Testis (tissue), 2 donors: ENCODE measurements at regions not wholly inside any gene's neighbourhood (a gene's known extent, or its start where the extent isn't known, plus 50 kb on each side); places are given as distances from the start of the nearest gene placed in this dataset.

Experiments
- DNase-seq: peaks from one replicate; pipeline ENCODE4 v3.0.0-alpha.2; 2019
- H3K27ac ChIP-seq, 2 donors: fragments of 200-600 bp; sonication (generic); one replicate each; pipeline ENCODE4 v1.5.1; 2019
- H3K27me3 ChIP-seq: fragments of 200-600 bp; sonication (generic); one replicate; pipeline ENCODE4 v1.5.1; 2019
- H3K36me3 ChIP-seq: fragments of 200-600 bp; sonication (generic); one replicate; pipeline ENCODE4 v1.5.1; 2017; ENCODE audit warnings: low read depth; ENCODE audit errors: missing control alignments
- H3K4me1 ChIP-seq: fragments of 200-600 bp; sonication (generic); one replicate; pipeline ENCODE4 v1.5.1; 2019
- H3K4me3 ChIP-seq, 2 donors: fragments of 200-600 bp; sonication (generic); one replicate each; pipeline ENCODE4 v1.5.1; 2017 to 2019
- H3K9me3 ChIP-seq: fragments of 200-600 bp; sonication (generic); one replicate; pipeline ENCODE4 v1.5.1; 2017
- CTCF ChIP-seq, 3 experiments: fragments of 450-650 bp in 2 of 3; fragments of 200-600 bp in 1 of 3; sonication (generic) in 1 of 3; IDR thresholded peaks; one replicate each; pipeline ENCODE4 v1.5.1; 2016 to 2019; ENCODE audit warnings: antibody characterized with exemption in 3 of 3, mild to moderate bottlenecking in 2 of 3, moderate library complexity in 1 of 3
- POLR2A ChIP-seq: fragments of 450-650 bp; IDR thresholded peaks from one replicate; pipeline ENCODE4 v1.6.1; 2017; ENCODE audit warnings: antibody characterized with exemption, mild to moderate bottlenecking, moderate library complexity
- WGBS, 2 donors: methylation state at CpG; one replicate each; pipeline ENCODE4 v1.1.5; 2018; 5-methylcytosine and 5-hydroxymethylcytosine counted together
- intact Hi-C: fragments of 100-400 bp; cut with DNase I; formaldehyde crosslinking; loops from one replicate; pipeline ENCODE4 v1.15.1; 2023; ENCODE audit warnings: low total_unique reads

- TF ChIP-seq CTCF (IDR thresholded peaks at IDR 0.05) (no peak), POLR2A (no peak)
- intact Hi-C loops, result no loop called here
- Histone ChIP-seq H3K36me3 (no peaks in the 10 kb centered on the region), H3K4me1 (no peaks in the 10 kb centered on the region), H3K4me3 (no peak overlapping the region), H3K27me3 (no peaks in the 10 kb centered on the region), H3K27ac (no peak overlapping the region), H3K9me3 (no peaks in the 10 kb centered on the region)
- DNase-seq, result no peak
These were observed 127.6 kb upstream of the TRHDE start for GRCh38 chr12:72144553-72144952.

- Histone ChIP-seq H3K9me3 (no peaks in the 10 kb centered on the region), H3K4me3 (no peak overlapping the region), H3K27ac (no peak overlapping the region), H3K27me3 (no peaks in the 10 kb centered on the region), H3K4me1 (no peaks in the 10 kb centered on the region), H3K36me3 (no peaks in the 10 kb centered on the region)
- TF ChIP-seq POLR2A (no peak), CTCF (IDR thresholded peaks at IDR 0.05) (no peak)
- WGBS, 2 donors, result 46 to 66% methylated on average over 12 of the region's 12 CpGs
- no peak for DNase-seq
- intact Hi-C loops, result no loop called here
These were observed 125.7 kb upstream of the TRHDE start for GRCh38 chr12:72146495-72146894.

DNA sequence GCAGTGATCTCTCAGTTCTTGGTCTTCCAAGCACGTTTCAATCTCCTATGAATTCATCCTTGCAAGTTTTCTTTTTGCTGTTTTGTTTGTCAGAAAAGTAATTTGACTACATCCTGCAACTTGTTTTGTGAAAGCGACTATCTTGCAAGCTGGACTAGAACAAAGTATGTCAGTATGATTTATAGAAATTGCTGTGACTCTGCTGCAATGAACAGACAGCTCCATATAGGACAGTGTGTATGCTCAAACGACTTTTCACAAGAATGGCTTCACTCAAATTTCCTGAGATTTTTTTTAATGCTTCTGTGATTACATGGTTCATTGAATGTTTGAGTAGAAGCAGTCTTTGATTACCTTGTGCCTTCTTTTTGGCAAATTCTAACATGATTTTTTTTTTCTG, 123.5 kb upstream of the TRHDE start:
- no peak for DNase-seq
- H3K27me3 ChIP-seq, result no peaks in the 10 kb centered on the region
- H3K36me3 ChIP-seq, result no peaks in the 10 kb centered on the region
- no peak overlapping the region for H3K27ac ChIP-seq
- no peak overlapping the region for H3K4me3 ChIP-seq
- H3K4me1 ChIP-seq, result no peaks in the 10 kb centered on the region
- no peaks in the 10 kb centered on the region for H3K9me3 ChIP-seq
- 53 to 61% methylated on average over 3 of the region's 3 CpGs for WGBS, 2 donors
- intact Hi-C loops, result no loop called here
- no peak for TF ChIP-seq CTCF (IDR thresholded peaks at IDR 0.05)
- no peak for TF ChIP-seq POLR2A

DNA sequence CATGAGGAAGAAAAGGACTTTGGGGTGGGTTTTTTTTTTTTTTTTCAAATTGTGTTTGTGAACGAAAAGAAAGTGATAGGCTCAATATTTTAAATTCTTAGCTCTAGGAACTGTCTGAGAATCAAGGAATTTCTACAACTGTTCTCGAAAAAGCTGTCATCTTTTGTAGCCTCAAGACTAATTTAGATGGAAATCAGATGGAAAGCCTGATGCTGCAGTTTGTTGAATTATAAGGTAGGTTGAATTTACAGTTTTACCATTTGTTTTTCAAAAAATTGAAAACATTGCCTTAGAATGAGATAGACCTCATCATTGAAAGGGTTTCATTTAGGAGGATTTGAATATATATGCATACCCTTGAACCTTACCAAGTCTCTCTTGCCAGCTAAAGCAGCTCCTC, 109.3 kb upstream of the TRHDE start:
- Histone ChIP-seq H3K9me3 (no peaks in the 10 kb centered on the region), H3K4me1 (no peaks in the 10 kb centered on the region), H3K4me3 (no peak overlapping the region), H3K27ac (no peak overlapping the region), H3K27me3 (no peaks in the 10 kb centered on the region), H3K36me3 (no peaks in the 10 kb centered on the region)
- no peak for TF ChIP-seq POLR2A
- no peak for TF ChIP-seq CTCF (IDR thresholded peaks at IDR 0.05)
- no peak for DNase-seq
- intact Hi-C loops, result no loop called here
- WGBS, 2 donors, result 73 to 84% methylated on average over 2 of the region's 2 CpGs

- Histone ChIP-seq H3K27ac (no peak overlapping the region), H3K36me3 (no peaks in the 10 kb centered on the region), H3K9me3 (no peaks in the 10 kb centered on the region), H3K4me1 (no peaks in the 10 kb centered on the region), H3K4me3 (no peak overlapping the region), H3K27me3 (no peaks in the 10 kb centered on the region)
- no peak for TF ChIP-seq POLR2A
- TF ChIP-seq CTCF (IDR thresholded peaks at IDR 0.05), result no peak
- DNase-seq, result no peak
- intact Hi-C loops, result no loop called here
These were observed 103.3 kb upstream of the TRHDE start for GRCh38 chr12:72168851-72169250.
